Right cardiac atrium (tissue), 5 donors: ENCODE measurements at regions not wholly inside any gene's neighbourhood (a gene's known extent, or its start where the extent isn't known, plus 50 kb on each side); places are given as distances from the start of the nearest gene placed in this dataset.

Source experiments
- ATAC-seq, 2 donors: fragments of 200-7000 bp; cut with Tn5 transposase; one replicate each; pipeline versions ENCODE4 v1.8.0 to v1.9.1; 2020; ENCODE audit warnings: moderate library complexity in 2 of 2, mild to moderate bottlenecking in 1 of 2
- DNase-seq, 3 donors: peaks; one replicate each; pipeline ENCODE4 v3.0.0-alpha.2; 2020
- H3K27ac ChIP-seq: one replicate; pipeline ENCODE4 v1.5.1; 2013; ENCODE audit warnings: mild to moderate bottlenecking, low read length, control low read depth, moderate library complexity
- H3K27me3 ChIP-seq: one replicate; pipeline ENCODE4 v1.6.1; 2013; ENCODE audit not compliant: control insufficient read depth, insufficient read depth
- H3K4me1 ChIP-seq: one replicate; pipeline ENCODE4 v1.6.1; 2013; ENCODE audit warnings: low read length; ENCODE audit not compliant: control insufficient read depth, insufficient read depth
- H3K4me3 ChIP-seq: one replicate; pipeline ENCODE4 v1.5.1; 2013; ENCODE audit warnings: low read length, control low read depth
- H3K9me3 ChIP-seq: one replicate; pipeline ENCODE4 v1.6.1; 2013; ENCODE audit warnings: low read length; ENCODE audit not compliant: control insufficient read depth
- WGBS: extraction: QIAGEN DNeasy Blood & Tissue Kit; methylation state at CpG from one replicate; pipeline ENCODE4 v1.1.7; 2013; 5-methylcytosine and 5-hydroxymethylcytosine counted together
- intact Hi-C, 4 donors: fragments of 100-400 bp; cut with DNase I; formaldehyde crosslinking; loops; one replicate each; pipeline versions ENCODE4 v1.11.0 to v1.14.0; 2022 to 2023
- donor health status: healthy with polysubstance abuse.
- donor health status: DM: no; HTN: yes; CAD: no.
- donor health status: DM: no; HTN: no; CAD: no.
- donor health status: DM: no; HTN: yes; CAD: no; lungs with severe emphysema.
- donor health status: DM: yes; HTN: yes; CAD: no.

DNA sequence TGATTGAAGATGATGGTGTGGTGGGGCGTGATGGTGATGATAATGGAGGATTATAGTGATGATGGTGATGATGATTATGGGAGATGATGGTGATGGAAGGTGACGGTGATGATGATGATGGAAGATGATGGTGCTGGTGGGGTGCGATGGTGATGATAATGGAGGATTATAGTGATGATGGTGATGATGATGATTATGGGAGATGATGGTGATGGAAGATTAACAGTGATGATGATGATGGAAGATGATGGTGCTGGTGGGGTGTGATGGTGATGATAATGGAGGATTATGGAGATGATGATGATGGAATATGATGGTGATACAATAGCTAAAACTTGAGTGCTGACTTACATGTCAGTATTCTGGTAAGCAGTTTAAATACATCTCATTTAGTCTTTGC is 391.0 kb upstream of the EEF2KMT start:
- ATAC-seq (no peak), DNase-seq (no peak)
- no peak overlapping the region for H3K4me3 ChIP-seq
- no peaks in the 10 kb centered on the region for H3K4me1 ChIP-seq
- H3K27me3 ChIP-seq, result no peaks in the 10 kb centered on the region
- 33% methylated on average over 3 of the region's 3 CpGs for WGBS
- intact Hi-C loops, result no loop called here
- H3K9me3 ChIP-seq, result no peaks in the 10 kb centered on the region
- H3K27ac ChIP-seq, result no peak overlapping the region

DNA sequence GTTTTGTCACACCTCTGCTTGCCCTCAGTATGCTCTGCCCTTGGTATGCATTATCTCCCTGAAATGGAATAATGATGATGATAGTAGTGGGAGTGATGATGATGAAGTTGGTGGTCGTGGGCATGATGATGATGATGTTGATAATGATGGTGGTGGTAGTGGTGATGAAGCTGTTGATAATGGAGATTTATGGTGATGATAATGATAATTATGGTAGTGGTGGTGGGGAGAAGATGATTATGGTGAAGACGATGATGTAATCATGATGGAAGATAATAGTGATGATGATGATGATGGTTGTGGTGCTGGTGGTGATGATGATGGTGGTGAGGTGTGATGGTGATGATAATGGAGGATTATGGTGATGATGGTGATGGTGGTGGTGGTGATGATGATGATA is 390.1 kb upstream of the EEF2KMT start:
- no peaks in the 10 kb centered on the region for H3K4me1 ChIP-seq
- intact Hi-C loops, result no loop called here
- no peak overlapping the region for H3K4me3 ChIP-seq
- 78% methylated on average over 2 of the region's 2 CpGs for WGBS
- H3K9me3 ChIP-seq, result no peaks in the 10 kb centered on the region
- DNase-seq (no peak), ATAC-seq (no peak)
- no peaks in the 10 kb centered on the region for H3K27me3 ChIP-seq
- no peak overlapping the region for H3K27ac ChIP-seq

DNA sequence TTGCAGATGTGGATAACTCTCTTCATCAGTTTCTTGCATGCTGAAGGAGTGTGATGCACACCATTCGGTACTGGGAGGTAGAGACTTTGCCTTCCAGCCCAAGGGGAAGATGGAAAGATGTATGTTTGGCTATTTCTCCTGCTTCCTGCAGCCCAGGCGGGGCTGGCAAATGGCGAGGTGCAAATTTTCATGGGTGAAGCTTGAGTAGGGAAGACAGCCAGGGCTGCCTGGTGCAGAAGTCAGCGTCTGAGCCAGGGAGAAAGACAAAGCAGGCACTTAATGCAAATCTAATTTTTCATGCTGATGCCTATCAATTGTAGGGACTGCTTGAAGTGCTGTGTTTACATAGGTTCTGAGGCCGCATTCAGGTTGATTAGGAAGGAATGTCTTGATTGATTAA is 384.7 kb upstream of the EEF2KMT start:
- intact Hi-C loops, result no loop called here
- Histone ChIP-seq H3K4me3 (no peak overlapping the region), H3K27ac (no peak overlapping the region), H3K9me3 (no peaks in the 10 kb centered on the region), H3K4me1 (no peaks in the 10 kb centered on the region), H3K27me3 (no peaks in the 10 kb centered on the region)
- WGBS, result 43% methylated on average over 5 of the region's 5 CpGs
- ATAC-seq (no peak), DNase-seq (no peak)

DNA sequence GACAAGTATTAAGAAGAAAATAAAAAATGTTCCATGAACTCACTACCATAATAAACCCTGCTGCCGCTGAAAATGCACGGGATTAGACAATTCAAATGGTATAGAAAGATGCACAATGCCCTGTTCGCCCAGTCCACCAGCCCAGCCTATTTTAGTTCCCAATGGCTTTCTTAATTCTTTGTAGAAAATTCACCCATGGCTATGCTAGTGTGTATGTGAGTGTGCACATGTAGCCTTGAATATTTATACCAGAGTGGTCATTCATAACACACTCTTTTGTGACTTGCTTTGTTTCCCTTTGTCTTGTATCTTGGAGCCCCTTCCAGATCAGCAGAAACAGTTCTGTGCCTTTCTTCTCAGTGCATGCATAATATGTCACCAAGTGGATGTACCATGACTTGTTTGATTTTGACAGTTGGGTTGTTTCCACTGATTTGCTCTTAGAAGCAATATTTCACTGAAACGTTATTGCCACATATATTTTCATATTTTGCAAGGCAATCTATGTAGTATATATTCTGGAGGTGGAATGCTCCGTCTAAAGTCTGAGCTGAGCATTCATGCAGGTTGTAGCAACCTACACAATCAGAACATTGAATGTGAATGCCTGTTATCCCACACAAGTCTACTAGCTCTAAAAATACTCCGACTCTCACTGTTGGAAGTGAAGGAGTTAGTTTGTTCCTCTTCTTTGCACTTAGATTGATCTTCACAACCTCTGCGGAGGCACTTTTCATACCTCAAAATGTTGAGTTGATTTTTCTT is 383.0 kb upstream of the EEF2KMT start:
- no peak for DNase-seq
- H3K27ac ChIP-seq, result no peak overlapping the region
- no peaks in the 10 kb centered on the region for H3K4me1 ChIP-seq
- no peak for ATAC-seq
- H3K4me3 ChIP-seq, result no peak overlapping the region
- intact Hi-C loops, result no loop called here
- H3K9me3 ChIP-seq, result no peaks in the 10 kb centered on the region
- 69% methylated on average over 7 of the region's 7 CpGs for WGBS
- no peaks in the 10 kb centered on the region for H3K27me3 ChIP-seq

DNA sequence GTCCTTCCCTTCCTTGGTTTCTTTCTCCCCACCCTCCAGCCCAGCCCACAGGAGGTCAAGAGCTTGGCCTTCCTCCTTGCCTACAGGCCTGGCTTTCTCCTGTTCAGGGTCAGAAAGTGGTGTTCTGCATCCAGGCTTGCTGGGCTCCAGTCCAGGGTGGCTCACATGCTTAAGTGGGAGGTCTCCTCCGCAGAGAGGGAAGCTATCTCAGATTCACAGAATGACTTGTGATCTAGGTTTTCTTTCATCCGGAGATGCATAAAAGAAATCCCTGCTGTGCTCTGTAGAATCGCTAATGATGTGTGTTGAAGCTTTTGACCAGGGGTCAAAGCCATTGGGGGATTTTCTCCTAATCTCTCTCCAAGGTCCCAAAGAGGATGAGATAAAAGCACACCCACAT is 382.3 kb upstream of the EEF2KMT start:
- H3K27me3 ChIP-seq, result no peaks in the 10 kb centered on the region
- H3K9me3 ChIP-seq, result no peaks in the 10 kb centered on the region
- DNase-seq (no peak), ATAC-seq (no peak)
- 12% methylated on average over 3 of the region's 3 CpGs for WGBS
- H3K4me1 ChIP-seq, result no peaks in the 10 kb centered on the region
- intact Hi-C loops, result no loop called here
- no peak overlapping the region for H3K27ac ChIP-seq
- H3K4me3 ChIP-seq, result no peak overlapping the region

DNA sequence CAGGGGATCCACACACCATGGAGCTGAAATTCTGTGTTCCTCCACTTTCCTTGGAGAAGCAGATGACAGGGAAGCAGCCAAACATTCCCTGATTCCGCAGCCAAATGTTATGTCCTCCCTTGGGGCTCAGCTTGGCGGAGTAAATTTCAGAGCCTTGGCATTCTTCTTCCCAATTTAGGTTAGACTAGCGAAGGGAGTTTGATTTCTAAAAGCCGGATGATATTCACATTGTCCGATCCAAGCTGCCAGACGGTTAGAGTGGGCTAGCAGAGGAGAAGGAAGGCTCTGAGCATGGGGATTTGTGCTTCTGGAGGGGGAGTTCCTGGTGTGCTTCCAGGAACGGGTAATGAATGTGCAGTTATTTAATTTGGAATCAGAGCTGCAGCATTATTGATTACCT is 380.4 kb upstream of the EEF2KMT start:
- Histone ChIP-seq H3K27ac (no peak overlapping the region), H3K27me3 (no peaks in the 10 kb centered on the region), H3K9me3 (no peaks in the 10 kb centered on the region), H3K4me1 (no peaks in the 10 kb centered on the region), H3K4me3 (no peak overlapping the region)
- ATAC-seq, result no peak
- 52% methylated on average over 7 of the region's 7 CpGs for WGBS
- intact Hi-C loops, result no loop called here
- no peak for DNase-seq

DNA sequence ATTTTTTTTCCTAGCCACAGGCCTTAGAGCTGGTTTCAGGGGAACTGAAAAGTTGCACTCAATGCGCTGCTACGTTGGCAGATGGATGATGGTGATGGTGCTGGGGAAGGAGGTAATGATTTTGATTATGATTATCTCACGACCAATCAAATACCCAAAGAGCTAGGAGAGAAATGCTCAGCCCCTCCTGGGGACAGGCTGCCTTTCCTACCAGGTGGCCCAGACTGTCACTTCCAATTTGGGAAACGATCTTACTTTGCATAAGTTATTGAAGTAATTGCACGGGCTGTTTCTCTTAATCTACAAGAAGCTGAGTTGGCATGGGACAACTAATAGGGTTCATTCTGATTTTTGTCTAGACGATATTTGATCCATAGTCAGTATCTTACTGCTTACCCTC is 379.7 kb upstream of the EEF2KMT start:
- Histone ChIP-seq H3K4me3 (no peak overlapping the region), H3K4me1 (no peaks in the 10 kb centered on the region), H3K27me3 (no peaks in the 10 kb centered on the region), H3K9me3 (no peaks in the 10 kb centered on the region), H3K27ac (no peak overlapping the region)
- intact Hi-C loops, result no loop called here
- DNase-seq (no peak), ATAC-seq (no peak)
- 59% methylated on average over 6 of the region's 6 CpGs for WGBS

DNA sequence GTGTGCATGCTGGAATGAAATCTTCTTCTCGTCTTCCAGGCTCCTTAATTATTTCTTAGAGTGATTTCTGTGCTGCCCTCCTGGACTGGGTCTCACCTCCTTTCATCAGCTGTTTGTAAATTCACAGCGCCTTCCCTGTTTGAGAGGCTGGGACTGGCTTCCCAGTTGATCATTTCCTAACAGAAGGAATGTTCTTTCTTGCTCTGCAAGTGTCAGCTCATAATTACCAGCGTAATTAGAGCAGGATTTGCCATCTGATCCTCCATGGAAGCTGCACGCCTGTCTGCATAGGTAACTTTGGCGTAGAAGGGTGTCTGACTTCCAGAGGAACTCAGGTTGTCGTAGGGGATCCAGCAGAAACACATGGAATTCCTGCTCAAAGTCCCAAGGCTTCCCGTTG is 375.0 kb upstream of the EEF2KMT start:
- H3K27me3 ChIP-seq, result no peaks in the 10 kb centered on the region

DNA sequence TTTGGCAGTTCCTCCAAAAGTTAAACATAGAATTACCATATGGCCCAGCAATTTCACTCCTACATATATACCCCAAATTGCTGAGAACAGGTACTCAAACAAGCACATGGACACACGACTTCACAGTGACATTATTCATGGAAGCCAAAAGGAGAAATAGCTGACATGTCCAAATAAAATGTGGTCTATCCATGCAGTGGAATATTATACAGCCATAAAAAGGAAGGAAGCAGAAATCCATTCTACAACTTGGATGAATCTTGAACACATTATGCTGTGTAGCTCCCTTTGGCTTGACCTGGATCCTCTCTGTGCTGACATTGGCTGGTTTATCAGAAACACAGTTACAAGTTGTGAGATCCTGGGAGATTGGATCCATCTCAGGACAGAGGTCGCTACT is 370.9 kb upstream of the EEF2KMT start:
- Histone ChIP-seq H3K27me3 (no peaks in the 10 kb centered on the region), H3K27ac (no peak overlapping the region), H3K4me3 (no peak overlapping the region), H3K4me1 (no peaks in the 10 kb centered on the region), H3K9me3 (no peaks in the 10 kb centered on the region)
- DNase-seq (no peak), ATAC-seq (no peak)
- 64% methylated on average over 2 of the region's 2 CpGs for WGBS
- intact Hi-C loops, result no loop called here

More for the DNA sequence above, 375.0 kb upstream of the EEF2KMT start:
- DNase-seq, result no peak
- Histone ChIP-seq H3K9me3 (no peaks in the 10 kb centered on the region), H3K4me1 (no peaks in the 10 kb centered on the region), H3K4me3 (no peak overlapping the region), H3K27ac (no peak overlapping the region)
- 24% methylated on average over 7 of the region's 7 CpGs for WGBS
- intact Hi-C loops, result no loop called here
- no peak for ATAC-seq

DNA sequence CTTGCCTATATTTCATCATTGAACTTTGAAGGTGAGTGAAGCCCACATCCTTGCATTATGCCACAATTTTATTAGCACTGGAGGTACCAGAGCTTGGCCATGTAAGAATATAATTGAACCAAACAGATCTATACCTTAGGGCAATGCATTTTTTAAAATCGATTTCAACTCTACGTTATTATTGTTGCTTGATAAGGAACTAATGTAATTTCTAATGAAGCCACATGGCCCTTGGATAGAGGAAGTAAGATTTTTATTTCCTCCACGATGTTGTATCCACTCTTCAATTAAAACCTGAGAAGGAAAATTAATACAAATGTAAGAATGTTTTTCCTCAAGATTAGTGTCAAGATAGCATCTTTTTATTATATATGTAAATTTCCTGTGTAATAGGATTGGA is 370.0 kb upstream of the EEF2KMT start:
- Histone ChIP-seq H3K4me1 (no peaks in the 10 kb centered on the region), H3K9me3 (no peaks in the 10 kb centered on the region), H3K27me3 (no peaks in the 10 kb centered on the region), H3K4me3 (no peak overlapping the region), H3K27ac (no peak overlapping the region)
- intact Hi-C loops, result no loop called here
- ATAC-seq (no peak), DNase-seq (no peak)
- WGBS, result 82% methylated on average over 3 of the region's 3 CpGs

DNA sequence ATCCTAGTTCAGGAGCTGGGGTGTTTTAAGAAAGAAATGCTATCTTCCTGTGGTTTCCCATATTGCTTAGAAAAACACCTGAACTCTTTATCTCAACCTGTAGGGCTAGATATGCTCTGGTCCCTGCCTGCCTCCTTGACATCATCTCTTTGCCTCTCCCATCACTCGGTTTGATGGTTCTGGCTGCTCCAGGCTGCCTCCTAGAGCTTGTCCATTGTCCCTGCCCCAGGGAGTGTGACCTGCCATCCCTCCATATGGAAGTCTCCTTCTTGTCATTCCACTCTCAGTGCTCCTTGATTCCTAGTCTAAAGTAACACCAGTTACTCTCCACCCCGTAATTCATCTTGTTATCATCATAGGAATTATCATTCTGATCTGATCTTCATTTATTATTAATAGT is 369.0 kb upstream of the EEF2KMT start:
- WGBS, result 47% methylated on average over 2 of the region's 2 CpGs

DNA sequence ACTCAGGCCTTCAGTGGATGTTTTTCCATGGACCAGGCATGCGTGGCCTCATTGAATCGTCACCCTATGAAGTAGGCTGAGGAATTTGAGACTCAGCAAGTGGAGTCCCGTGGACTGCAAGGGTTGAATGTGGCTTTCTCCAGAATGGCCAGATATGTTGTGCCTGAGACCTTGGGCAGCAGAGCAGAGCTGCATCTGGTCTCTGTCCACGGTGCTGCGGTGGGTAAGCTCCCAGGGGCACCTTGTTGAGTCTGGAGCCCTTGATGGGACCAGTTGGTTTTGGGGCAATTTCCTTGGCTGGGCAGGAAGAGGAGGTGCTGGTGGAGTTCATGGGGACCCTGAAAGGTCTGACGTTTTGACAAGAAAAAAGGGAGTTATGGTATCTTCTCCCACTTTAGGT is 368.1 kb upstream of the EEF2KMT start:
- no peak for DNase-seq
- H3K27ac ChIP-seq, result no peak overlapping the region
- H3K4me1 ChIP-seq, result no peaks in the 10 kb centered on the region
- no peak for ATAC-seq
- no peaks in the 10 kb centered on the region for H3K27me3 ChIP-seq
- no peaks in the 10 kb centered on the region for H3K9me3 ChIP-seq
- no peak overlapping the region for H3K4me3 ChIP-seq
- intact Hi-C loops, result no loop called here
- 73% methylated on average over 6 of the region's 6 CpGs for WGBS

More for the DNA sequence above, 369.0 kb upstream of the EEF2KMT start:
- H3K4me1 ChIP-seq, result no peaks in the 10 kb centered on the region
- intact Hi-C loops, result no loop called here
- H3K27me3 ChIP-seq, result no peaks in the 10 kb centered on the region
- no peak overlapping the region for H3K27ac ChIP-seq
- H3K9me3 ChIP-seq, result no peaks in the 10 kb centered on the region
- no peak overlapping the region for H3K4me3 ChIP-seq
- no peak for DNase-seq
- ATAC-seq, result no peak
